GM13976 (cell line): ENCODE measurements at regions not wholly inside any gene's neighbourhood (a gene's known extent, or its start where the extent isn't known, plus 50 kb on each side); places are given as distances from the start of the nearest gene placed in this dataset.

Experiments
- DNase-seq: peaks from one replicate; pipeline ENCODE4 v3.0.0; 2012; ENCODE audit warnings: low spot score
- CTCF ChIP-seq: IDR thresholded peaks from 2 replicates; pipeline ENCODE4 v1.5.1; 2012; ENCODE audit warnings: borderline replicate concordance, mild to moderate bottlenecking; ENCODE audit not compliant: insufficient read depth; ENCODE audit errors: extremely low read depth, missing control alignments, control extremely low read depth
- in situ Hi-C: fragments of 300-500 bp; cut with MboI; formaldehyde crosslinking; loops from one replicate; pipeline ENCODE4 v1.12.0; 2022; ENCODE audit warnings: low sequenced_read_pairs, mixed read lengths, inconsistent platforms; ENCODE audit not compliant: unreplicated experiment

DNA sequence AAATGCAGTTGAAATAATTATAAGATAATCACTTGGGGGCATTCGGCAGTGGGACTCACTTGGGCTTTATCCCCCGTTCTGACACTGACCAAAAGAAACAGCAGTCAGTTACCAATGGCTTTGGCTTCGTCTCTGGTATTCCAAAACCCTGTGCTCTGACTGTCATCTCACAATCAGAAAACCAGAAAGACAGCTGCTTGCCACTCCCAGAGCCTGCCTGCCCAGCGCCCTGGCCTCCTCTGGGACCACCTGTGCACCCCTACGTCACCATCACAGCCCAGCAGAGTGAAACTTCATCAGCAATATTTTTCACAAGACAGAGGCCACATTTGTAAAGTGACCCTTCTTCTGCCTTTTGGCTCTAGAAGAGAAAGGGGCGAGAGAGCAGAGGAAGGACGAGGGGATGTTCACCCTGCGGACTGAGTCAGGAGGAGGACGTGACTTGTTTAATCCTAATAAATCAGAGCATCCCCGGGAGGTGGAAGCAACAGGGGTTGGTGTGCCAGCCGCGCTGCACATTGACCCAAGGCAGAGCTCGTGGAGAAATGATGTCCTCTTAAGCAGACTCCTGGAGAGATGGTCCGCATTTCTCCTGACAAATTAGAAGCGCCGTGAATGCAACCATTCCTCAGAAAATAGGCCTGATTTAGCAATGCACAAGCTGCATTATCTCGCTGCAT, 397.8 kb upstream of the ZNF507 start:
- DNase-seq = no peak
- no peak for TF ChIP-seq CTCF
- in situ Hi-C loops = no loop called here

DNA sequence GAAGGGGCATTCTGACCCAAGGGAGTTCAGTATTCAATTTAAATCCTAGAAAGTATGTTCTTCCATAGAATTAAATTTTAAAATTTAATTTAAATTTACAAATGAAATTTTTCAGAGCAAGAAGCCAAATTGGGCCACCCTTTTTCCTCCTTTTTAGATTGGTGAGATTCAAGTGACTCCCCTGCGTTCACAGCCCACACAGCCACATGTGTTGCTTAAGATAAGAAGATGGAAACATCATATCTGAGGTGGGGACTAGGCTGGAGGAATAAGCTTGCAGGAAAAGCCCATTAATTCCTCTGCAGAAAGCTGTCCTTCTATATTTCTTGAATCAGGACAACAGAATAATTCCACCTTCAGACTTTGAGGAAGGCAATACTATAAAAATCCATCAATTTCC, 392.7 kb upstream of the ZNF507 start:
- no peak for TF ChIP-seq CTCF
- no peak for DNase-seq
- in situ Hi-C loops = no loop called here

GRCh38 chr19:31955061-31955460, 390.3 kb upstream of the ZNF507 start:
- in situ Hi-C loops = no loop called here
- DNase-seq = no peak
- TF ChIP-seq CTCF = no peak

- no peak for TF ChIP-seq CTCF
- DNase-seq = no peak
- in situ Hi-C loops = no loop called here
Measured at GRCh38 chr19:31955884-31956283, 389.5 kb upstream of the ZNF507 start.

- no peak for TF ChIP-seq CTCF
- in situ Hi-C loops = no loop called here
- no peak for DNase-seq
Measured at GRCh38 chr19:31956771-31957392, 388.5 kb upstream of the ZNF507 start.

DNA sequence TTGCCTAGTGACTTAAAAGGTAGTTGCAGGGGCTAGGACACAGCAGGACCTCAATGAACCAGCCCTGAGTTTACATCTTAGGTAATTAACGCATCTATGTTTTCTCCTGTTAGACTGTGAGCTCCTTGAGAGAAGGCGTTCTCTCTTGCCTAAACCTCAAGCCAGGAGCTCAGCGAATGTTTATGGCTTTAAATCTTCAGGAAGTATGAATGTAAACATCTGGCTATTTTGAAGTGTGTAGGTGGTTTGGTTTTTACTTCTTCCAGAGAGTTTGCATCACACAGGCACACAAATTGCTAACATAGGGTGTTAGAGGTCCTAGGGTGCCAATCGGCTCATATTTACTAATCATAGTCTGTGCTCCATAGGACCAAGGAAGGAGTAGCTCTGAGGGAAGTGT, 387.7 kb upstream of the ZNF507 start:
- in situ Hi-C loops = no loop called here
- TF ChIP-seq CTCF = no peak

More for the DNA sequence above, 387.7 kb upstream of the ZNF507 start:
- no peak for DNase-seq
